ENCODE measurements at regions not wholly inside any gene's neighbourhood (a gene's known extent, or its start where the extent isn't known, plus 50 kb on each side); places are given as distances from the start of the nearest gene placed in this dataset.

- Histone ChIP-seq H3K4me3 (no peak overlapping the region), H3K9me3 (replicated peaks; ENCODE audit: control insufficient read depth, insufficient read depth, low read length) (peaks cover 2% of the 10 kb centered on the region; the same call in 2 of the 3 replicates), H3K79me2 (ENCODE audit: control insufficient read depth, insufficient read depth, low read length) (no peaks in the 10 kb centered on the region), H4K20me1 (ENCODE audit: control insufficient read depth, insufficient read depth) (no peaks in the 10 kb centered on the region), H3K27ac (ENCODE audit: control insufficient read depth, insufficient read depth) (no peak overlapping the region), H3K27me3 (replicated peaks in 1 of 2; ENCODE audit: control insufficient read depth in 2 of 2, insufficient read depth in 2 of 2, low read length in 1 of 2) (no peaks in the 10 kb centered on the region), H3K9ac (ENCODE audit: control insufficient read depth, insufficient read depth, low read length) (no peak overlapping the region), H3K36me3 (ENCODE audit: control insufficient read depth in 2 of 2, insufficient read depth in 2 of 2, low read length in 1 of 2) (no peaks in the 10 kb centered on the region), H3K4me2 (ENCODE audit: control insufficient read depth, insufficient read depth) (no peak overlapping the region), H3K4me1 (ENCODE audit: control insufficient read depth, insufficient read depth, low read length) (no peaks in the 10 kb centered on the region), H2AFZ (ENCODE audit: control insufficient read depth, low read depth, low read length) (no peak overlapping the region)
- intact Hi-C loops (cut with micrococcal nuclease; ENCODE audit: unreplicated experiment) (no loop called here), in situ Hi-C loops (cut with MboI) (no loop called here)
- ChIA-PET SMC1A (ENCODE audit: uncharacterized antibody, unreplicated experiment) (no interaction called here), POLR2A (no interaction called here), RAD21 (ENCODE audit: unreplicated experiment) (no interaction called here), CTCF (interaction anchor here (0.9 kb wide), 1 partner anchor 329 kb away, joined by 3 read pairs; no protein-coding TSS in a partner anchor)
- FAIRE-seq (no peak), DNase-seq (ENCODE audit: low read depth, low spot score) (no peak), ATAC-seq (no peak)
- 93% methylated on average over 1 of the region's 1 CpG for WGBS (ENCODE audit: insufficient coverage, insufficient replicate concordance, low lambda C conversion rate, missing lambda C conversion rate)
- no peak for TF ChIP-seq CREB1 (IDR thresholded peaks at IDR 0.05; ENCODE audit: low read depth)
- TF ChIP-seq ZZZ3 (IDR thresholded peaks at IDR 0.05; ENCODE audit: control insufficient read depth, insufficient read length, low read depth): no peak
- TF ChIP-seq FOS (IDR thresholded peaks at IDR 0.05; ENCODE audit: borderline replicate concordance, extremely low read depth, insufficient read length): no peak
- TF ChIP-seq JUNB (IDR thresholded peaks at IDR 0.05): no peak
- BruUV-seq (replicated peaks): no TSS peak
Observed at GRCh38 chr20:10876558-10876957, 202.8 kb upstream of the JAG1 start.

- intact Hi-C loops (cut with micrococcal nuclease; ENCODE audit: unreplicated experiment): no loop called here
- Histone ChIP-seq H3K9me3 (replicated peaks; ENCODE audit: control insufficient read depth, insufficient read depth, low read length) (peaks cover 2% of the 10 kb centered on the region; the same call in 2 of the 3 replicates), H3K36me3 (ENCODE audit: control insufficient read depth in 2 of 2, insufficient read depth in 2 of 2, low read length in 1 of 2) (no peaks in the 10 kb centered on the region), H3K4me2 (ENCODE audit: control insufficient read depth, insufficient read depth) (no peak overlapping the region), H3K27ac (ENCODE audit: control insufficient read depth, insufficient read depth) (no peak overlapping the region), H3K9ac (ENCODE audit: control insufficient read depth, insufficient read depth, low read length) (no peak overlapping the region), H2AFZ (ENCODE audit: control insufficient read depth, low read depth, low read length) (no peak overlapping the region), H3K4me3 (no peak overlapping the region), H4K20me1 (ENCODE audit: control insufficient read depth, insufficient read depth) (no peaks in the 10 kb centered on the region), H3K79me2 (ENCODE audit: control insufficient read depth, insufficient read depth, low read length) (no peaks in the 10 kb centered on the region), H3K27me3 (replicated peaks in 1 of 2; ENCODE audit: control insufficient read depth in 2 of 2, insufficient read depth in 2 of 2, low read length in 1 of 2) (no peaks in the 10 kb centered on the region), H3K4me1 (ENCODE audit: control insufficient read depth, insufficient read depth, low read length) (no peaks in the 10 kb centered on the region)
- no TSS peak for BruUV-seq (replicated peaks)
- in situ Hi-C loops (cut with MboI): no loop called here
- ATAC-seq (no peak), DNase-seq (ENCODE audit: low read depth, low spot score) (no peak), FAIRE-seq (no peak)
- SMC1A ChIA-PET (ENCODE audit: uncharacterized antibody, unreplicated experiment): no interaction called here
- CTCF ChIA-PET: no interaction called here
- RAD21 ChIA-PET (ENCODE audit: unreplicated experiment): no interaction called here
- WGBS (ENCODE audit: insufficient coverage, insufficient replicate concordance, low lambda C conversion rate, missing lambda C conversion rate): 33% methylated on average over 3 of the region's 3 CpGs
- POLR2A ChIA-PET: no interaction called here
- no peak for TF ChIP-seq MYB (IDR thresholded peaks at IDR 0.05; ENCODE audit: borderline replicate concordance, low read depth, low read length)
- TF ChIP-seq MLLT1 (IDR thresholded peaks at IDR 0.05): no peak
- TF ChIP-seq ASH2L (IDR thresholded peaks at IDR 0.05; ENCODE audit: borderline replicate concordance, low read depth): no peak
- TF ChIP-seq MYC (IDR thresholded peaks at IDR 0.05; ENCODE audit: insufficient read depth, insufficient read length, insufficient replicate concordance, low read length, severe bottlenecking): no peak
- no peak for TF ChIP-seq CUX1 (IDR thresholded peaks at IDR 0.05; ENCODE audit: insufficient replicate concordance, low read depth, low read length)
Observed at GRCh38 chr20:10877342-10877741, 203.5 kb upstream of the JAG1 start.

All from GM12878 (cell line).